ENCODE measurements at regions not wholly inside any gene's neighbourhood (a gene's known extent, or its start where the extent isn't known, plus 50 kb on each side); places are given as distances from the start of the nearest gene placed in this dataset.
A peak's percentile ranks its signal among the peaks of the same experiment; 100 is the strongest.

- no peak for DNase-seq (ENCODE audit: low read depth)
These were observed 243.3 kb upstream of the NCKAP5 start for GRCh38 chr2:133811409-133812125.

- peak; percentile 66 for DNase-seq (ENCODE audit: low read depth)
These were observed 244.8 kb upstream of the NCKAP5 start for GRCh38 chr2:133812826-133813617.

DNA sequence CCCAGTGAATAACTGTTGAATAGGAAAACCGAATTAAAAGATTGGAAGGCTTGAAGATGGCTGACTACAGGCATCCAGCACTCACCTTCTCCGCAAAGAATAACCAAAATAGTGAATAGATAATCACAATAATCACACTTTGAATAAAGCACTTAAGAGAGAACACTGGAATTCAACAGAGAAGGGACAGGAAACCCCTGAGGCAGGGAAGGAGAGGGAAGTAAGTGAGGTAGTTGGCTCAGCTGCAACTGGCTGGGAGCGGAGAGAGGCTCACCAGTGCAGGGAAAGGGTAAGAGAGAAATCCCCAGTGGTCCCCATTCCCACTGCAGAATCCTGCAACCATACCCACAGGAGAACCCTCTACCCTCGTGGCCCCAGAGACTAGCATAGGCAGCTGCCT, 246.6 kb upstream of the NCKAP5 start:
- DNase-seq (ENCODE audit: low read depth) = no peak

GRCh38 chr2:133816037-133816436, 247.8 kb upstream of the NCKAP5 start:
- no peak for DNase-seq (ENCODE audit: low read depth)

GRCh38 chr2:133817680-133818566, 249.7 kb upstream of the NCKAP5 start:
- peak; percentile 96 for DNase-seq (ENCODE audit: low read depth)

- no peak for DNase-seq (ENCODE audit: low read depth)
These were observed 250.4 kb upstream of the NCKAP5 start for GRCh38 chr2:133818661-133819060.

GRCh38 chr2:133819906-133820305, 251.6 kb upstream of the NCKAP5 start:
- no peak for DNase-seq (ENCODE audit: low read depth)

DNA sequence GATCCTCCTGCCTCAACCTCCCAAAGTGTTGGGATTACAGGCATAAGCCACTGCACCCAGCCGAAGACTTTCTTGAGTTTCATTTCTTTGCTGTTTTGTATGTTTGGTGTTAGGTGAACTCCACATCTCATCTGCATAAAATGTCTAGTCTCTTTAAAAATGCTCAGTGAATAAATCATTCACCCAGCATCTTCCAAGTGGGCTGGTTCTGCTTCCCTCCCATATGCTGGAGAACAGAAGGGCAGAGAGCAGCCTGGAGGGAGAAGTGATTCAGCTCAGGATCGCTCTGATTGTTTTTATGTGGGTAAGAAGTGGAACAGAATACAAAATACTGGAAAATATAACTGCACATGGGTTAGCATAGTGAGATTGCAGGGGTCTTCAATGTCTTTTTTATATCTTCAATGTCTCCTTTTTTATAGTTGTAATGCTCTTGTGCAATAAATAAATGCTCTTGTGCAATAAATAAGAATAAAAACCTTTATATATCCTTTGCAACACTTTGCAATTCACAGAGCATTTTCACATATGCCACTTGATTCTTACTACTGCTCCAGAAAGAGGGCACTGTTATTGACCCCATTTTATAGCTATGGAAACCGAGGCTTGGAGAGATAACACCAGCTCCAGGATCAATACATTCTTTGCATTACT, 253.0 kb upstream of the NCKAP5 start:
- DNase-seq (ENCODE audit: low read depth) = no peak

GRCh38 chr2:133822517-133823225, 254.4 kb upstream of the NCKAP5 start:
- DNase-seq (ENCODE audit: low read depth) = no peak

DNA sequence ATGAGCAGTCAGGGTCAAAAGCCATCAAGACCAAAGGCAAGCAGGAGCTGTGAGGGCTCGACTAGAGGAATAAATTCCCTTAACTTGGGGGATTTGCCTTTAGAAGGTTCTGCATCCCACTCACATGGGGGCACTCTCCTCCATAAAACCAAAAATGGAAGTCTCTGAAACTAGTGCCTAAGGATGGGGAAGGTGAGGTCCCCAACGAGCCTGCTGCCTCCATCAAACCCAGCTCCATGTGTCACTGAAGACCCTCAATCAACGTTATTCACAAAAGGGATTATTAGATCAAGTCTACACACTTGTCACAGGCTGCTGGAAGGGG, 254.9 kb upstream of the NCKAP5 start:
- DNase-seq (ENCODE audit: low read depth) = no peak

GRCh38 chr2:133824869-133825268, 256.6 kb upstream of the NCKAP5 start:
- no peak for DNase-seq (ENCODE audit: low read depth)

- no peak for DNase-seq (ENCODE audit: low read depth)
These were observed 257.5 kb upstream of the NCKAP5 start for GRCh38 chr2:133825778-133826177.

DNA sequence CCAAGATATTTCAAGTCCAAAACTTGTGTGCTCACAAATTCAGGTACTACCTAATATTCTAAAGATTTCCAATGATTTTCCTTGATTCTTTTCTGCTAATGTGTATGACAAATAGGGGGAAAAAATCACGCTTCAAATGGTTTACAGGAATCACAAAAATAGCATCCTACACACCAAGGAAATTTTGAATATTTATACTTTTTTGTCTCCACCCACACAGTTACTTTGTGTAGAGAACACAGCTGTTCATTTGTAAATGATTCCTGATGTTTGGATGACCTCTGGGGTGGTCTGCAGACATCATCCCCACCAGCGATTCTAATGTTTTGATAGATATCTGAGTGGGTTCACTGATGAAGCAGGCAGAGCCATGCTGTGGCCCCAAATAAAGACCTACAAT, 260.6 kb upstream of the NCKAP5 start:
- no peak for DNase-seq (ENCODE audit: low read depth)

- no peak for DNase-seq (ENCODE audit: low read depth)
These were observed 261.3 kb upstream of the NCKAP5 start for GRCh38 chr2:133829450-133830020.

- no peak for DNase-seq (ENCODE audit: low read depth)
These were observed 265.5 kb upstream of the NCKAP5 start for GRCh38 chr2:133833746-133834145.

- DNase-seq (ENCODE audit: low read depth) = no peak
These were observed 267.8 kb upstream of the NCKAP5 start for GRCh38 chr2:133835821-133836619.

DNA sequence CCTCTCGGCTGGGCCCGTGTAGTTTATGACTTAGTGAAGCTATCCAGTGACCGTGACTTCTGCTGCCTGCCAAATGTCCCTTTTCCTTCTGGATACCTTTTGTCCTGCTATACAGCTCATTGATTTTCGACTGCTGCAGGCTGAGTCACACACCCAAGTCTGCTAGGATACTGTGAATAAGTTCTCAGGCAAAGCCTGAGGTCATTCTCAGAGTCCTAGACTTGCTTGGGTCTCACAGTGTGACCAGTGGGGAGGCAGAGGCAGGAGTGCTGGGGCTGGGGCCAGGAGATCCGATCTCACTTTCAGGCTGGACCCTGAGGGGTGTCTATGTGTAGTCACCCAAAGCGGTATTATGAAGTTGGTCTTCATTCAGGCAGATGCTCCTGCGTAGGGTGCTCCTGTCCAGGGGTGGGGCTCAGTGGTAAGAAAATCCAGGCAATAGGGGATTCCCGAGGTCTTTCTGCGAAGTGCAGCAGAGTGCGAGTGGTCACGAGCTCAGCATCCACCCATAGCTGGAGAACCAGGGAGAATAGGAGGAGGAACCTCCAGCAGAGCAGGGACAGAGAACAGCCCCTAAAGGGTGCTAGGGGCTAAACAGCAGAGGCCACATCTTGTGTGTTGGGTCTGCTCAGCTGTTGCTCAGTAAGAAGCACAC, 268.6 kb upstream of the NCKAP5 start:
- DNase-seq (ENCODE audit: low read depth) = no peak

- DNase-seq (ENCODE audit: low read depth) = no peak
These were observed 269.3 kb upstream of the NCKAP5 start for GRCh38 chr2:133837441-133838094.

DNA sequence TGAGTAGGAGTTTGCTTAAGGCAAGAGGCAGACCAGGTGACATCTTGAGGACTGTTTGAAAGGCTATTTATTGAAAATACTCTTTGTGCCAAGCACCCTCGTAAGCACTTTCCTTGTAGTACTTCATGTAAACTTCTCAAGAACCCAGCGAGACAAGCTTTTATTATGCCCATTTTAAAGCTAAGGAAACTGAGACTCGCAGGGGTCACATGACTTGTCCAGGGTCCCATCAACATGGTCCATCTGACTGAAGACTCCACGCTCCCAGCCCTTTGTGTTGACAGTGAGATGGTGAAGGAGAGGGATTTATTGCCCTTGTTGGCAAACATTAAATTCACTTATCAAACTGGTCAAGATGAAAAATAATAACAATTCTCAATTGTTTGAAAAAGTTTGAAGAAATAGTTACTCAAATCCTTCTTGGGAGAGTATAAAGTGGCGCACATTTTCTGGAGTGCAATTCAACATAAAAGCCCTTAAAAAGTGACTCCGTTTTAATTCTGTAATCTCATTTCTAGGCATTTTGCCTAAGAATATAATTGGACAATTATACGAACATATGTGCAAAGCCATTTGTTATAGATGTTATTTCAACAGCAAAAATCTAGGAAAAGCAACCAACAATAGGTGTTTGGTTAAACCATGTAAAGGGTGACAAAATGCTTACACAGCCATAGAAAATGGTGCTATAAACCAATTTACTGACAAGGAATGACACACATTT, 270.5 kb upstream of the NCKAP5 start:
- no peak for DNase-seq (ENCODE audit: low read depth)

Data from HS-27A (cell line).